ENCODE measurements at regions not wholly inside any gene's neighbourhood (a gene's known extent, or its start where the extent isn't known, plus 50 kb on each side); places are given as distances from the start of the nearest gene placed in this dataset.

GRCh38 chr14:44384093-44384492 lies 123.0 kb downstream of the FSCB start:
- TF ChIP-seq CTCF (conservative IDR thresholded peaks at IDR 0.05 in 1 of 2, IDR thresholded peaks at IDR 0.05 in 1 of 2; ENCODE audit: low read depth in 1 of 2, low read length in 2 of 2), result no peak
- no peak for TF ChIP-seq EZH2 (IDR thresholded peaks at IDR 0.05; ENCODE audit: low read length, missing control alignments)
